DOHH2 (cell line): ENCODE measurements at regions not wholly inside any gene's neighbourhood (a gene's known extent, or its start where the extent isn't known, plus 50 kb on each side); places are given as distances from the start of the nearest gene placed in this dataset.

ENCODE experiments used
- H3F3A ChIP-seq: fragments of 200-600 bp; sonication (generic), shearing (Covaris generic); 2 replicates; pipeline ENCODE4 v1.6.0; 2016; ENCODE audit warnings: antibody characterized with exemption, mild to moderate bottlenecking; ENCODE audit not compliant: control insufficient read depth, insufficient read depth
- H3K27ac ChIP-seq: fragments of 200-600 bp; sonication (generic); 2 replicates; pipeline ENCODE4 v1.5.1; 2014; ENCODE audit warnings: low read depth, mild to moderate bottlenecking, low read length, moderate library complexity
- H3K27me3 ChIP-seq: fragments of 200-600 bp; sonication (generic); 2 replicates; pipeline ENCODE4 v1.6.1; 2014; ENCODE audit warnings: mild to moderate bottlenecking, low read length, mixed read lengths; ENCODE audit not compliant: control insufficient read depth
- H3K36me3 ChIP-seq: fragments of 200-600 bp; sonication (generic); 2 replicates; pipeline ENCODE4 v1.6.1; 2014; ENCODE audit warnings: mild to moderate bottlenecking, low read length, moderate library complexity, mixed read lengths; ENCODE audit not compliant: control insufficient read depth
- H3K4me1 ChIP-seq: fragments of 200-600 bp; sonication (generic); 2 replicates; pipeline ENCODE4 v1.6.1; 2014; ENCODE audit warnings: mild to moderate bottlenecking, low read length, mixed read lengths; ENCODE audit not compliant: control insufficient read depth
- H3K4me2 ChIP-seq: fragments of 200-600 bp; sonication (generic); 2 replicates; pipeline ENCODE4 v1.6.0; 2014; ENCODE audit warnings: mild to moderate bottlenecking, low read length, moderate library complexity
- H3K4me3 ChIP-seq: fragments of 200-600 bp; sonication (generic); 2 replicates; pipeline ENCODE4 v1.5.1; 2014; ENCODE audit warnings: mild to moderate bottlenecking, low read length, mixed read lengths
- H3K79me2 ChIP-seq: fragments of 200-600 bp; sonication (generic); 2 replicates; pipeline ENCODE4 v1.6.1; 2014; ENCODE audit warnings: mild to moderate bottlenecking, low read length, mixed read lengths; ENCODE audit not compliant: control insufficient read depth
- H3K9me2 ChIP-seq: fragments of 200-600 bp; sonication (generic); replicated peaks from 2 replicates; pipeline ENCODE4 v1.6.1; 2014; ENCODE audit warnings: mild to moderate bottlenecking, low read length, mixed read lengths; ENCODE audit not compliant: control insufficient read depth
- H3K9me3 ChIP-seq: fragments of 200-600 bp; sonication (generic); 2 replicates; pipeline ENCODE4 v1.6.1; 2014; ENCODE audit warnings: antibody characterized with exemption, low read length, mixed read lengths; ENCODE audit not compliant: control insufficient read depth, insufficient read depth
- H4K20me1 ChIP-seq: fragments of 200-600 bp; sonication (generic); 2 replicates; pipeline ENCODE4 v1.6.0; 2014; ENCODE audit warnings: low read depth, mild to moderate bottlenecking, antibody characterized with exemption, low read length, moderate library complexity; ENCODE audit not compliant: control insufficient read depth, insufficient read depth
- EZH2phosphoT487 ChIP-seq: fragments of 200-600 bp; sonication (generic); IDR thresholded peaks from 2 replicates; pipeline ENCODE4 v1.6.1; 2017; ENCODE audit warnings: borderline replicate concordance, mild to moderate bottlenecking, antibody characterized with exemption, low read length, moderate library complexity, mixed read lengths
- TF ChIP-seq, protein P1 (sequence below): fragments of 200-600 bp; sonication (generic); IDR thresholded peaks from one replicate; pipeline ENCODE4 v1.5.1; 2014; ENCODE audit warnings: antibody characterized with exemption, mild to moderate bottlenecking, low read depth, low read length; ENCODE audit not compliant: poor library complexity, severe bottlenecking

DNA sequence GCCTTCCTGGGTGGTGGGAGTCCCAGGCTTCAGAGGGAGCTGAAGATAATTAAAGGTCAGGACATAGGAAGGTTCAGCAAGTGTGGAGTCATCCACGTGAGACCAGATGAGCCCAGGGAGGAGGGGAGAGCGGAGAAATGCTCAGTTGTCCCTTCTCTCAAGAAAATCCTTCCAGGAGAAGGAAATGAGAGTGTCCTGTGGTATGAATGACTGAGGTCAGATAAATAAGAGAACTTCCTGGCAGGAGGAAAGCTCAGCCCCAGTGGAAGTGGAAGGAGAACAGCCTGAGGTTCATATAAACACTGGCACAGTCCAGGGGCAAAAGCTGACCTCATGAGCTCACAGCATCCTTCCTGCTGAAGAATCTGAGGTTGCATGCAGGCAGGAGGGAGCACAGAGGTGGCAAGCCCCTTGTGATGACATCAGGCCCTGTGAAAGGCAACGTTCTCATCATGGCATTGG is 97.6 kb downstream of the NAV1 start:
- H3K36me3 ChIP-seq = no peaks in the 10 kb centered on the region
- H3F3A ChIP-seq = no peaks in the 10 kb centered on the region
- H3K27me3 ChIP-seq = no peaks in the 10 kb centered on the region
- no peak overlapping the region for H3K4me3 ChIP-seq
- H3K27ac ChIP-seq = no peak overlapping the region
- H3K9me2 ChIP-seq = no peaks in the 10 kb centered on the region
- H3K9me3 ChIP-seq = no peaks in the 10 kb centered on the region
- H3K4me1 ChIP-seq = no peaks in the 10 kb centered on the region
- no peaks in the 10 kb centered on the region for H3K79me2 ChIP-seq
- TF ChIP-seq EZH2phosphoT487 = no peak
- TF ChIP-seq, protein P1, sequence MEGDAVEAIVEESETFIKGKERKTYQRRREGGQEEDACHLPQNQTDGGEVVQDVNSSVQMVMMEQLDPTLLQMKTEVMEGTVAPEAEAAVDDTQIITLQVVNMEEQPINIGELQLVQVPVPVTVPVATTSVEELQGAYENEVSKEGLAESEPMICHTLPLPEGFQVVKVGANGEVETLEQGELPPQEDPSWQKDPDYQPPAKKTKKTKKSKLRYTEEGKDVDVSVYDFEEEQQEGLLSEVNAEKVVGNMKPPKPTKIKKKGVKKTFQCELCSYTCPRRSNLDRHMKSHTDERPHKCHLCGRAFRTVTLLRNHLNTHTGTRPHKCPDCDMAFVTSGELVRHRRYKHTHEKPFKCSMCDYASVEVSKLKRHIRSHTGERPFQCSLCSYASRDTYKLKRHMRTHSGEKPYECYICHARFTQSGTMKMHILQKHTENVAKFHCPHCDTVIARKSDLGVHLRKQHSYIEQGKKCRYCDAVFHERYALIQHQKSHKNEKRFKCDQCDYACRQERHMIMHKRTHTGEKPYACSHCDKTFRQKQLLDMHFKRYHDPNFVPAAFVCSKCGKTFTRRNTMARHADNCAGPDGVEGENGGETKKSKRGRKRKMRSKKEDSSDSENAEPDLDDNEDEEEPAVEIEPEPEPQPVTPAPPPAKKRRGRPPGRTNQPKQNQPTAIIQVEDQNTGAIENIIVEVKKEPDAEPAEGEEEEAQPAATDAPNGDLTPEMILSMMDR = no peak
- no peaks in the 10 kb centered on the region for H4K20me1 ChIP-seq
- no peak overlapping the region for H3K4me2 ChIP-seq

DNA sequence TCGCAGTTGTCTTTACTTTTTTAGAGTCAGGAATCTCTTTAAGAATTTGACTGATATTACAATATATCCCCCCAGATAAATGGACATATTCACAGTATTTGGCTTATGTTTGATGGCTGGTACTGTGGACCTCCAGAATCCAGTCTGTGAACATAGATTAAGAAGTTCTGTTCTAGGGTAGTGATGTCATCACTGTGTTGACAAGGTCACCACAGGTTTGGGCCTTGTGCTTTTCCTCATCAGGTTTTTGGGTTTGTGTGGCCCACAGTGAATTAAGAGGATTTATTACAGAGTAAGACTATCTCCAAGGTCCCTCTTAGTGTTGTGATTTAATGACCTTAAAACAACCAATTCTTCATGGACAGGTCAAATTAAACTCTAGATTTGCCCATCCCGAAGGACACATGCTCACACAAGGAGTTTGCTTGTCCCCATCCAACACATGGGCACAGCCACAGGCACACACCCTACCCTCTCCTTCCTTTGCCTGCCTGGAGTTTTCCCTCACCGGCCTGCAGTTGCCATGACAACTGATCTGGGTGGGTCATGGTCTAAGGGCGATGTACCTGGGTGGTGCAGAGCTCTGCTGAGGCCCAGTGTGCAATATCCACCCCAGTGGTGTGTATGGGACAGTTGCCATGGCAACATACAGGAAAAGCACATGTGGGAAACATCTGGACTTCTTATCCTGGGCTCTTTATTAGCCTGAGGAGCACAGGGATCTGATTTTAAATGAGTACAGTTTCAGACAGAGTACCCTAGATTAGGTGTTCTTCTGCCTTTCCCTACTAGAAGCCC is 98.6 kb downstream of the NAV1 start:
- Histone ChIP-seq H3K27ac (no peak overlapping the region), H3F3A (no peaks in the 10 kb centered on the region), H3K79me2 (no peaks in the 10 kb centered on the region), H3K4me3 (no peak overlapping the region), H3K9me3 (no peaks in the 10 kb centered on the region), H4K20me1 (no peaks in the 10 kb centered on the region), H3K9me2 (no peaks in the 10 kb centered on the region), H3K4me1 (no peaks in the 10 kb centered on the region), H3K36me3 (no peaks in the 10 kb centered on the region), H3K27me3 (no peaks in the 10 kb centered on the region), H3K4me2 (no peak overlapping the region)
- TF ChIP-seq, protein P1 = no peak
- no peak for TF ChIP-seq EZH2phosphoT487

DNA sequence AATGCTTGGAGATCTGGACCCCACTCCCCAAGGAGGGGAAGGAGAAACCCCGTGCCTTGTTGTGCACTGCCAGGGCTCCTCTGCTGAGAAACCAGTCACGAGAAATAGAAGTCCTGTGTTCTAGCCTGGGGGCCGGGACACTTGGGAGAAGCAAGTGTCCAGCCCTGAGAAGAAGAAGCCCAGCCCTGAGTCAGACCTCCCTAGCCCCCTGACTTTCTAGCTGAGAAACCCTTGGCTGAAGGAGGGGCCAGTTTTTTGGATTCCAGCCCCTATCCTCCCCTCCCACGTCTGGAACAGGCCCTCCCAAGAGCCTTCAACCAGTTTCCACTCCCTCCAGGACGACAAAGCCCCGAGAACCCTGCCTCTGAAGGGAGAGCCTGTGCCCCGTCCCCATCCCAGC is 100.5 kb downstream of the NAV1 start:
- Histone ChIP-seq H3K4me2 (no peak overlapping the region), H3K27ac (no peak overlapping the region), H3K27me3 (no peaks in the 10 kb centered on the region), H3K4me3 (no peak overlapping the region), H3F3A (no peaks in the 10 kb centered on the region), H4K20me1 (no peaks in the 10 kb centered on the region), H3K9me2 (no peaks in the 10 kb centered on the region), H3K79me2 (no peaks in the 10 kb centered on the region), H3K36me3 (no peaks in the 10 kb centered on the region), H3K4me1 (no peaks in the 10 kb centered on the region), H3K9me3 (no peaks in the 10 kb centered on the region)
- no peak for TF ChIP-seq EZH2phosphoT487
- TF ChIP-seq, protein P1 = no peak
